Ovary (tissue), 7 donors: ENCODE measurements at regions not wholly inside any gene's neighbourhood (a gene's known extent, or its start where the extent isn't known, plus 50 kb on each side); places are given as distances from the start of the nearest gene placed in this dataset.
A peak's percentile ranks its signal among the peaks of the same experiment; 100 is the strongest.

Experiments used
- DNase-seq, 5 donors: peaks; one replicate each; pipeline ENCODE4 v3.0.0-alpha.2; 2019 to 2020
- H3K27ac ChIP-seq, 2 donors: fragments of 200-600 bp; one replicate each; pipeline versions ENCODE4 v1.5.1 to v1.8.0; 2019 to 2022
- H3K27me3 ChIP-seq: fragments of 200-600 bp; one replicate; pipeline ENCODE4 v1.8.0; 2022
- H3K36me3 ChIP-seq: fragments of 200-600 bp; sonication (generic); one replicate; pipeline ENCODE4 v1.5.1; 2019
- H3K4me1 ChIP-seq: one replicate; pipeline ENCODE4 v1.8.1; 2013; ENCODE audit warnings: mild to moderate bottlenecking, moderate library complexity; ENCODE audit not compliant: insufficient read depth
- H3K4me3 ChIP-seq: fragments of 200-600 bp; sonication (generic); one replicate; pipeline ENCODE4 v1.5.1; 2017
- H3K9me3 ChIP-seq, 2 donors: fragments of 200-600 bp in 1 of 2; sonication (generic) in 1 of 2; one replicate each; pipeline versions ENCODE4 v1.5.1 to v1.8.1; 2013 to 2019; ENCODE audit warnings: mild to moderate bottlenecking in 1 of 2, moderate library complexity in 1 of 2
- CTCF ChIP-seq, 3 donors: fragments of 450-650 bp in 2 of 3; fragments of 200-600 bp in 1 of 3; IDR thresholded peaks; one replicate each; pipeline versions ENCODE4 v1.5.1 to v1.8.0; 2016 to 2022; ENCODE audit warnings: antibody characterized with exemption in 3 of 3, mild to moderate bottlenecking in 1 of 3
- EP300 ChIP-seq: sonication (generic); formaldehyde crosslinking; IDR thresholded peaks from one replicate; pipeline ENCODE4 v1.6.1; 2017; ENCODE audit warnings: antibody characterized with exemption
- POLR2A ChIP-seq: fragments of 450-650 bp; IDR thresholded peaks from one replicate; pipeline ENCODE4 v1.6.1; 2017; ENCODE audit warnings: antibody characterized with exemption, mild to moderate bottlenecking, moderate library complexity
- WGBS, 3 donors: extraction: QIAGEN DNeasy Blood & Tissue Kit in 1 of 3; methylation state at CpG; one replicate each; pipeline versions ENCODE4 v1.1.5 to v1.1.7; 2013 to 2017; 5-methylcytosine and 5-hydroxymethylcytosine counted together
- intact Hi-C, 4 donors: fragments of 100-400 bp; cut with DNase I; formaldehyde crosslinking; loops; one replicate each; pipeline versions ENCODE4 v1.11.0 to v1.15.1; 2022 to 2023
- donor health status: DM: no; HTN: no; CAD: no; lungs with moderate emphysema.
- donor health status: DM: no; HTN: no; CAD: no.
- donor health status: Bipolar disorder and iron deficiency.
- donor health status: DM: no; HTN: no; CAD: no.
- donor health status: DM: yes; HTN: yes; CAD: no.

GRCh38 chr4:12852338-12853307 lies 631.5 kb downstream of the RAB28 start:
- Histone ChIP-seq H3K27me3 (peaks cover 3% of the 10 kb centered on the region), H3K4me3 (no peak overlapping the region), H3K4me1 (no peaks in the 10 kb centered on the region), H3K36me3 (no peaks in the 10 kb centered on the region), H3K27ac (no peak overlapping the region), H3K9me3 (no peaks in the 10 kb centered on the region)
- intact Hi-C loops: loop anchor here in 2 of 4 donors (5.0 to 10.0 kb wide), 2 partner anchors 692 to 695 kb away; partner anchors contain the start of gene NKX3-2 (in 1 of the 2)
- WGBS, 3 donors: 18 to 33% (median 23%) methylated on average over 8 of the region's 8 CpGs
- DNase-seq: no peak
- TF ChIP-seq CTCF (IDR thresholded peaks at IDR 0.05): peak in 1 of 3 donors; percentile 41
- TF ChIP-seq POLR2A: no peak
- no peak for TF ChIP-seq EP300

- 40 to 54% (median 42%) methylated on average over 4 of the region's 4 CpGs for WGBS, 3 donors
- no peak for DNase-seq
These were observed 637.8 kb downstream of the RAB28 start for GRCh38 chr4:12846368-12846767.

GRCh38 chr4:12844141-12844540 lies 640.0 kb downstream of the RAB28 start:
- Histone ChIP-seq H3K4me3 (no peak overlapping the region), H3K27ac (no peak overlapping the region), H3K4me1 (no peaks in the 10 kb centered on the region), H3K9me3 (no peaks in the 10 kb centered on the region), H3K27me3 (no peaks in the 10 kb centered on the region), H3K36me3 (no peaks in the 10 kb centered on the region)
- no peak for DNase-seq
- intact Hi-C loops: no loop called here
- 84 to 86% (median 84%) methylated on average over 2 of the region's 2 CpGs for WGBS, 3 donors
- TF ChIP-seq POLR2A (no peak), CTCF (IDR thresholded peaks at IDR 0.05) (no peak), EP300 (no peak)

More at GRCh38 chr4:12846368-12846767, 637.8 kb downstream of the RAB28 start:
- Histone ChIP-seq H3K27me3 (no peaks in the 10 kb centered on the region), H3K4me3 (no peak overlapping the region), H3K9me3 (no peaks in the 10 kb centered on the region), H3K36me3 (no peaks in the 10 kb centered on the region), H3K4me1 (no peaks in the 10 kb centered on the region), H3K27ac (no peak overlapping the region)
- no peak for TF ChIP-seq EP300
- no peak for TF ChIP-seq CTCF (IDR thresholded peaks at IDR 0.05)
- no peak for TF ChIP-seq POLR2A
- intact Hi-C loops: no loop called here

GRCh38 chr4:12827966-12828365 lies 656.2 kb downstream of the RAB28 start:
- Histone ChIP-seq H3K4me3 (no peak overlapping the region), H3K36me3 (no peaks in the 10 kb centered on the region), H3K27ac (no peak overlapping the region), H3K9me3 (no peaks in the 10 kb centered on the region), H3K4me1 (no peaks in the 10 kb centered on the region), H3K27me3 (no peaks in the 10 kb centered on the region)
- 75 to 82% (median 79%) methylated on average over 5 of the region's 5 CpGs for WGBS, 3 donors
- TF ChIP-seq POLR2A: no peak
- no peak for TF ChIP-seq EP300
- TF ChIP-seq CTCF (IDR thresholded peaks at IDR 0.05): no peak
- intact Hi-C loops: no loop called here
- DNase-seq: no peak
